Testis (tissue), 2 donors: ENCODE measurements at regions not wholly inside any gene's neighbourhood (a gene's known extent, or its start where the extent isn't known, plus 50 kb on each side); places are given as distances from the start of the nearest gene placed in this dataset.

ENCODE experiments used
- POLR2A ChIP-seq: fragments of 450-650 bp; IDR thresholded peaks from one replicate; pipeline ENCODE4 v1.6.1; 2017; ENCODE audit warnings: antibody characterized with exemption, mild to moderate bottlenecking, moderate library complexity
- TF ChIP-seq, protein P1 (sequence below), 3 experiments: fragments of 450-650 bp in 2 of 3; fragments of 200-600 bp in 1 of 3; sonication (generic) in 1 of 3; IDR thresholded peaks; one replicate each; pipeline ENCODE4 v1.5.1; 2016 to 2019; ENCODE audit warnings: antibody characterized with exemption in 3 of 3, mild to moderate bottlenecking in 2 of 3, moderate library complexity in 1 of 3

DNA sequence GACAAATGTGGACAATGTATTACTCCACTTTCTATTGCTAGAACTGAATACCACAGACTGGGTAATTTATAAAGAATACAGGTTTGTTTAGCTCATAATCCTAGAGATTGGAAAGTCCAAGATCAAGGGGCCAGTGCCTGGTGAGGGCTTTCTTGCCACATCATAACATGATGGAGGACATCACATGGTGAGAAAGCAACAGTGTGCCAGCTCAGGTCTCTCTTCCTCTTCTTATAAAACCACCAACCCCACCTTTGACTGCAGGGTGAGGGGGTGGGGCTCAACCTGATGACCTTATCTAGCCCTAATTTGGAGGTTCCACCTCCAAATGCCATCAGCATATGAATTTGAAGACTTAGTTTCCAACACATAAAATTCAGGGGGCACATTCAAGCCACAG is 105.7 kb upstream of the CXorf66 start:
- TF ChIP-seq, protein P1, sequence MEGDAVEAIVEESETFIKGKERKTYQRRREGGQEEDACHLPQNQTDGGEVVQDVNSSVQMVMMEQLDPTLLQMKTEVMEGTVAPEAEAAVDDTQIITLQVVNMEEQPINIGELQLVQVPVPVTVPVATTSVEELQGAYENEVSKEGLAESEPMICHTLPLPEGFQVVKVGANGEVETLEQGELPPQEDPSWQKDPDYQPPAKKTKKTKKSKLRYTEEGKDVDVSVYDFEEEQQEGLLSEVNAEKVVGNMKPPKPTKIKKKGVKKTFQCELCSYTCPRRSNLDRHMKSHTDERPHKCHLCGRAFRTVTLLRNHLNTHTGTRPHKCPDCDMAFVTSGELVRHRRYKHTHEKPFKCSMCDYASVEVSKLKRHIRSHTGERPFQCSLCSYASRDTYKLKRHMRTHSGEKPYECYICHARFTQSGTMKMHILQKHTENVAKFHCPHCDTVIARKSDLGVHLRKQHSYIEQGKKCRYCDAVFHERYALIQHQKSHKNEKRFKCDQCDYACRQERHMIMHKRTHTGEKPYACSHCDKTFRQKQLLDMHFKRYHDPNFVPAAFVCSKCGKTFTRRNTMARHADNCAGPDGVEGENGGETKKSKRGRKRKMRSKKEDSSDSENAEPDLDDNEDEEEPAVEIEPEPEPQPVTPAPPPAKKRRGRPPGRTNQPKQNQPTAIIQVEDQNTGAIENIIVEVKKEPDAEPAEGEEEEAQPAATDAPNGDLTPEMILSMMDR (IDR thresholded peaks at IDR 0.05) = no peak
- no peak for TF ChIP-seq POLR2A
